ENCODE measurements at regions not wholly inside any gene's neighbourhood (a gene's known extent, or its start where the extent isn't known, plus 50 kb on each side); places are given as distances from the start of the nearest gene placed in this dataset.
A peak's percentile ranks its signal among the peaks of the same experiment; 100 is the strongest.

- H3K4me3 ChIP-seq (ENCODE audit: low read depth, low read length): no peak overlapping the region
- POLR2A ChIA-PET: no interaction called here
- no peak for DNase-seq (ENCODE audit: low read depth, low spot score)
- CTCF ChIA-PET: no interaction called here
- no peak for TF ChIP-seq CTCF (IDR thresholded peaks at IDR 0.05; ENCODE audit: insufficient read depth, low read length, missing control alignments)
Observed at GRCh38 chr2:21770787-21771186, 647.0 kb downstream of the TDRD15 start.

GRCh38 chr2:21772624-21773023 lies 648.9 kb downstream of the TDRD15 start:
- H3K4me3 ChIP-seq (ENCODE audit: low read depth, low read length): no peak overlapping the region
- ChIA-PET POLR2A (no interaction called here), CTCF (no interaction called here)
- peak; percentile 7 for DNase-seq (ENCODE audit: low read depth, low spot score)
- no peak for TF ChIP-seq CTCF (IDR thresholded peaks at IDR 0.05; ENCODE audit: insufficient read depth, low read length, missing control alignments)

GRCh38 chr2:21773168-21773567 lies 649.4 kb downstream of the TDRD15 start:
- POLR2A ChIA-PET: no interaction called here
- H3K4me3 ChIP-seq (ENCODE audit: low read depth, low read length): no peak overlapping the region
- TF ChIP-seq CTCF (IDR thresholded peaks at IDR 0.05; ENCODE audit: insufficient read depth, low read length, missing control alignments): no peak
- CTCF ChIA-PET: no interaction called here
- DNase-seq (ENCODE audit: low read depth, low spot score): no peak

GRCh38 chr2:21774691-21775368 lies 651.1 kb downstream of the TDRD15 start:
- CTCF ChIA-PET: no interaction called here
- DNase-seq (ENCODE audit: low read depth, low spot score): no peak
- no peak overlapping the region for H3K4me3 ChIP-seq (ENCODE audit: low read depth, low read length)
- POLR2A ChIA-PET: no interaction called here
- TF ChIP-seq CTCF (IDR thresholded peaks at IDR 0.05; ENCODE audit: insufficient read depth, low read length, missing control alignments): no peak

- H3K4me3 ChIP-seq (ENCODE audit: low read depth, low read length): no peak overlapping the region
- no peak for DNase-seq (ENCODE audit: low read depth, low spot score)
- ChIA-PET CTCF (no interaction called here), POLR2A (no interaction called here)
- TF ChIP-seq CTCF (IDR thresholded peaks at IDR 0.05; ENCODE audit: insufficient read depth, low read length, missing control alignments): no peak
Observed at GRCh38 chr2:21779786-21780185, 656.0 kb downstream of the TDRD15 start.

GRCh38 chr2:21781962-21782361 lies 658.2 kb downstream of the TDRD15 start:
- DNase-seq (ENCODE audit: low read depth, low spot score): no peak
- ChIA-PET CTCF (no interaction called here), POLR2A (no interaction called here)
- no peak overlapping the region for H3K4me3 ChIP-seq (ENCODE audit: low read depth, low read length)
- no peak for TF ChIP-seq CTCF (IDR thresholded peaks at IDR 0.05; ENCODE audit: insufficient read depth, low read length, missing control alignments)

All from AG04449 (cell line).